ENCODE measurements at regions not wholly inside any gene's neighbourhood (a gene's known extent, or its start where the extent isn't known, plus 50 kb on each side); places are given as distances from the start of the nearest gene placed in this dataset.

GRCh38 chr21:24205319-24205718, 1402.0 kb downstream of the MRPL39 start:
- Histone ChIP-seq H4K5ac (ENCODE audit: insufficient read length, low read depth, low read length) (no peak overlapping the region), H2AK5ac (ENCODE audit: low read depth, low read length) (no peak overlapping the region), H3K23me2 (ENCODE audit: low read depth, low read length) (no peaks in the 10 kb centered on the region; the same call in 1 of the 2 replicates), H2BK5ac (ENCODE audit: low read depth, low read length) (no peak overlapping the region), H2BK120ac (replicated peaks; ENCODE audit: low read depth, low read length) (no peak overlapping the region), H3K4me2 (ENCODE audit: insufficient read depth in 1 of 2, low read depth in 2 of 2, low read length in 2 of 2) (no peak overlapping the region), H3K36me3 (ENCODE audit: control insufficient read depth in 2 of 4, insufficient read depth in 4 of 4, low read length in 3 of 4) (no peaks in the 10 kb centered on the region), H2AFZ (ENCODE audit: low read length) (no peak overlapping the region), H3K79me1 (ENCODE audit: low read depth, low read length) (no peaks in the 10 kb centered on the region), H2BK15ac (ENCODE audit: low read length) (no peak overlapping the region), H3K23ac (ENCODE audit: insufficient read length) (no peak overlapping the region), H4K8ac (ENCODE audit: extremely low read depth, insufficient read depth, low read length) (no peak overlapping the region), H3K18ac (ENCODE audit: extremely low read depth, low read length) (no peak overlapping the region), H3K79me2 (ENCODE audit: control insufficient read depth in 1 of 2, insufficient read depth in 2 of 2, low read length in 2 of 2) (no peaks in the 10 kb centered on the region), H3K27ac (ENCODE audit: low read depth, low read length) (no peak overlapping the region), H2BK12ac (ENCODE audit: low read depth, low read length) (no peak overlapping the region), H3K9ac (replicated peaks in 1 of 4; ENCODE audit: extremely low read depth in 1 of 4, low read depth in 3 of 4, low read length in 3 of 4) (no peak overlapping the region), H4K91ac (replicated peaks; ENCODE audit: insufficient read length, low read length) (no peak overlapping the region), H3K4me3 (ENCODE audit: extremely low read depth in 1 of 4, insufficient read depth in 2 of 4, low read depth in 3 of 4, low read length in 4 of 4) (no peak overlapping the region), H3K56ac (replicated peaks; ENCODE audit: insufficient read length, low read depth, low read length) (no peak overlapping the region), H4K20me1 (replicated peaks in 1 of 2; ENCODE audit: control insufficient read depth in 1 of 2, insufficient read depth in 2 of 2, low read length in 2 of 2) (no peaks in the 10 kb centered on the region), H3K27me3 (replicated peaks in 1 of 4; ENCODE audit: control insufficient read depth in 3 of 4, extremely low read depth in 1 of 4, insufficient read depth in 3 of 4, low read length in 3 of 4) (no peaks in the 10 kb centered on the region), H3K4ac (replicated peaks; ENCODE audit: insufficient read length, low read depth, low read length) (no peak overlapping the region), H3K14ac (ENCODE audit: insufficient read length) (no peak overlapping the region), H2BK20ac (ENCODE audit: low read length) (no peak overlapping the region), H3K9me3 (ENCODE audit: insufficient read depth in 2 of 2, low read depth in 1 of 2, low read length in 1 of 2) (peaks cover 9 to 33% of the 10 kb centered on the region in 2 experiments; a peak in 2 of 4 replicates), H3K4me1 (replicated peaks in 1 of 4; ENCODE audit: control insufficient read depth in 3 of 4, insufficient read depth in 4 of 4, low read length in 3 of 4) (no peaks in the 10 kb centered on the region)
- FAIRE-seq, result no peak
- DNase-seq (ENCODE audit: low read depth in 1 of 2, low spot score in 2 of 2), result no peak
- ChIA-PET CTCF (ENCODE audit: partially characterized antibody) (interaction anchor here (0.7 kb wide), 1 partner anchor 283 kb away, joined by 4 read pairs; no protein-coding TSS in a partner anchor), POLR2A (ENCODE audit: partially characterized antibody) (no interaction called here)
- 73 to 100% methylated on average over 1 to 2 of the region's 2 CpGs for WGBS, 2 experiments (ENCODE audit: extremely low coverage in 1 of 2, insufficient coverage in 1 of 2, insufficient read length in 1 of 2, insufficient replicate concordance in 2 of 2, low coverage in 1 of 2, low lambda C conversion rate in 2 of 2, missing lambda C conversion rate in 1 of 2)
- TF ChIP-seq YY1 (IDR thresholded peaks at IDR 0.05; ENCODE audit: low read depth, low read length), result no peak
- no peak for TF ChIP-seq TEAD4 (IDR thresholded peaks at IDR 0.05; ENCODE audit: low read depth, low read length)
